ENCODE measurements at regions not wholly inside any gene's neighbourhood (a gene's known extent, or its start where the extent isn't known, plus 50 kb on each side); places are given as distances from the start of the nearest gene placed in this dataset.

DNA sequence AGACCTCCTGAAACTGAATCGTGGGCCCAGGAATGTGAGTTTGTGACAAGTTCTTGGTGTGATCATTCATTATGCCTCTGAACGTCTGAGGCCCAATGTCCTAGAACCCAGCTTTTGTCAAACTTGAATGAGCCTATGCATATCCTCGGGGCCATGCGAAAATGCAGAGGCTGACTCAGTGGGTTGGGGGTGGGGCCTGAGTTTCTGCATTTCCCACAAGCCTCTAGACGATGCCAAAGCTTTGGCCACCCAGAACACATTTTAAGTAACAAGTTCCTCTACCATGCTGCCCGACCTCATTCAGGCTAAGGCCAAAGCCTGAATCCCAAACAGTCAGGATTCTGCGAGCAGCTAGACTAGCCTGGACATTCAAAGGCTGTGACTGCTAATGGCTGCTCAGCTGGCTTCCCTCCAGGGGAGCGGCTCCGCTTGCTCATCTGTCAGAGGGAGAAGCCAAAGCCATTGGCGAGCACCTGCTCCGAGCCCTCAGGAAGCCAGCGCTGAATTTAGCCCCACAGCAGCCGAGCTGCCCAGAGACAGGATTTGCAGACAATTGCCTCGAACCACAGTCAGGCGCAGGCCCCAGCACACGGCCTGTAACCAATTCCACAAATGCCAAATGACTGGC is 177.5 kb downstream of the ZDHHC21 start:
- no peak for DNase-seq (ENCODE audit: low read depth)

GRCh38 chr9:14515049-14515448 is 178.2 kb downstream of the ZDHHC21 start:
- DNase-seq (ENCODE audit: low read depth), result no peak
- no peaks in the 10 kb centered on the region for H3K27me3 ChIP-seq (ENCODE audit: control insufficient read depth, insufficient read depth, low read length)
- TF ChIP-seq, protein P1, sequence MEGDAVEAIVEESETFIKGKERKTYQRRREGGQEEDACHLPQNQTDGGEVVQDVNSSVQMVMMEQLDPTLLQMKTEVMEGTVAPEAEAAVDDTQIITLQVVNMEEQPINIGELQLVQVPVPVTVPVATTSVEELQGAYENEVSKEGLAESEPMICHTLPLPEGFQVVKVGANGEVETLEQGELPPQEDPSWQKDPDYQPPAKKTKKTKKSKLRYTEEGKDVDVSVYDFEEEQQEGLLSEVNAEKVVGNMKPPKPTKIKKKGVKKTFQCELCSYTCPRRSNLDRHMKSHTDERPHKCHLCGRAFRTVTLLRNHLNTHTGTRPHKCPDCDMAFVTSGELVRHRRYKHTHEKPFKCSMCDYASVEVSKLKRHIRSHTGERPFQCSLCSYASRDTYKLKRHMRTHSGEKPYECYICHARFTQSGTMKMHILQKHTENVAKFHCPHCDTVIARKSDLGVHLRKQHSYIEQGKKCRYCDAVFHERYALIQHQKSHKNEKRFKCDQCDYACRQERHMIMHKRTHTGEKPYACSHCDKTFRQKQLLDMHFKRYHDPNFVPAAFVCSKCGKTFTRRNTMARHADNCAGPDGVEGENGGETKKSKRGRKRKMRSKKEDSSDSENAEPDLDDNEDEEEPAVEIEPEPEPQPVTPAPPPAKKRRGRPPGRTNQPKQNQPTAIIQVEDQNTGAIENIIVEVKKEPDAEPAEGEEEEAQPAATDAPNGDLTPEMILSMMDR (IDR thresholded peaks at IDR 0.05; ENCODE audit: insufficient read depth, low read length, poor library complexity, severe bottlenecking), result no peak

More for the DNA sequence above, 177.5 kb downstream of the ZDHHC21 start:
- no peak overlapping the region for H3K4me3 ChIP-seq (ENCODE audit: low read depth, low read length)
- H3K36me3 ChIP-seq (ENCODE audit: control insufficient read depth, insufficient read depth, low read length), result no peaks in the 10 kb centered on the region
- TF ChIP-seq, protein P1 (IDR thresholded peaks at IDR 0.05; ENCODE audit: insufficient read depth, low read length, poor library complexity, severe bottlenecking), result no peak
- H3K27me3 ChIP-seq (ENCODE audit: control insufficient read depth, insufficient read depth, low read length), result no peaks in the 10 kb centered on the region

GRCh38 chr9:14512942-14513341 is 180.3 kb downstream of the ZDHHC21 start:
- H3K27me3 ChIP-seq (ENCODE audit: control insufficient read depth, insufficient read depth, low read length), result no peaks in the 10 kb centered on the region
- H3K4me3 ChIP-seq (ENCODE audit: low read depth, low read length), result no peak overlapping the region
- H3K36me3 ChIP-seq (ENCODE audit: control insufficient read depth, insufficient read depth, low read length), result no peaks in the 10 kb centered on the region
- TF ChIP-seq, protein P1 (IDR thresholded peaks at IDR 0.05; ENCODE audit: insufficient read depth, low read length, poor library complexity, severe bottlenecking), result no peak
- no peak for DNase-seq (ENCODE audit: low read depth)

More at GRCh38 chr9:14515049-14515448, 178.2 kb downstream of the ZDHHC21 start:
- Histone ChIP-seq H3K36me3 (ENCODE audit: control insufficient read depth, insufficient read depth, low read length) (no peaks in the 10 kb centered on the region), H3K4me3 (ENCODE audit: low read depth, low read length) (no peak overlapping the region)

DNA sequence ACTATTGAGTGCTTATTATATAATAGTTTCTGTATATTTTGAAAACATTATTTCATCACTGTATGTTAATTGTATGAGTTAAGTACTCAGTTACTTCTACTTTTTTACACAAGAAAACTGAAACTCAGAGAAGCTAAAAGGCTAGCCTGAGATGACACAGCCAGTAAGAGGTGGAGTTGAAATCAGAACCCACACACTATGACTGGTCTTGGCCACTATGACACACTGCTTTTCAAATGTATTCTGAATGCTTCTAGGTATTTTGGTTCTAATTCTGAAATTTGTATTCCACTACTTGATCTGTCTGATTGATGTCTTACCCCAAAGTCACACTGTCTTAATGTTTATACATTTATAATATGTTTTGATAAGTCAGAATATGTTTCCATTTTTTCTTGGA is 181.8 kb downstream of the ZDHHC21 start:
- no peaks in the 10 kb centered on the region for H3K36me3 ChIP-seq (ENCODE audit: control insufficient read depth, insufficient read depth, low read length)
- no peak overlapping the region for H3K4me3 ChIP-seq (ENCODE audit: low read depth, low read length)
- TF ChIP-seq, protein P1 (IDR thresholded peaks at IDR 0.05; ENCODE audit: insufficient read depth, low read length, poor library complexity, severe bottlenecking), result no peak
- DNase-seq (ENCODE audit: low read depth), result no peak
- H3K27me3 ChIP-seq (ENCODE audit: control insufficient read depth, insufficient read depth, low read length), result no peaks in the 10 kb centered on the region

GRCh38 chr9:14508884-14509283 is 184.3 kb downstream of the ZDHHC21 start:
- Histone ChIP-seq H3K36me3 (ENCODE audit: control insufficient read depth, insufficient read depth, low read length) (no peaks in the 10 kb centered on the region), H3K27me3 (ENCODE audit: control insufficient read depth, insufficient read depth, low read length) (no peaks in the 10 kb centered on the region), H3K4me3 (ENCODE audit: low read depth, low read length) (no peak overlapping the region)
- TF ChIP-seq, protein P1 (IDR thresholded peaks at IDR 0.05; ENCODE audit: insufficient read depth, low read length, poor library complexity, severe bottlenecking), result no peak
- DNase-seq (ENCODE audit: low read depth), result no peak

- TF ChIP-seq, protein P1 (IDR thresholded peaks at IDR 0.05; ENCODE audit: insufficient read depth, low read length, poor library complexity, severe bottlenecking), result no peak
- no peak for DNase-seq (ENCODE audit: low read depth)
- H3K36me3 ChIP-seq (ENCODE audit: control insufficient read depth, insufficient read depth, low read length), result no peaks in the 10 kb centered on the region
Observed at GRCh38 chr9:14501366-14501765, 187.4 kb upstream of the NFIB start.

More at GRCh38 chr9:14501366-14501765, 187.4 kb upstream of the NFIB start:
- H3K27me3 ChIP-seq (ENCODE audit: control insufficient read depth, insufficient read depth, low read length), result no peaks in the 10 kb centered on the region
- no peak overlapping the region for H3K4me3 ChIP-seq (ENCODE audit: low read depth, low read length)

Measured in kidney epithelial cell (primary cell).